AG04450 (cell line): ENCODE measurements at regions not wholly inside any gene's neighbourhood (a gene's known extent, or its start where the extent isn't known, plus 50 kb on each side); places are given as distances from the start of the nearest gene placed in this dataset.

ENCODE experiments used
- CTCF ChIA-PET: fragments of 300-600, 350-600 bp; formaldehyde crosslinking; extraction: SDS; loops from one replicate; lab custom pipeline; 2022; ENCODE audit warnings: antibody characterized with exemption, inconsistent platforms; lab: Charles Lee
- POLR2A ChIA-PET: fragments of 350-600 bp; formaldehyde crosslinking; extraction: SDS; loops from one replicate; lab custom pipeline; 2021; ENCODE audit warnings: antibody characterized with exemption, inconsistent platforms; lab: Yijun Ruan, JAX
- DNase-seq: peaks from one replicate; pipeline ENCODE4 v3.0.0-alpha.2; 2011; ENCODE audit warnings: low read depth, low spot score
- H3K27ac ChIP-seq: one replicate; pipeline ENCODE4 v1.5.1; 2012; ENCODE audit warnings: low read depth, low read length, control low read depth
- H3K27me3 ChIP-seq: one replicate; pipeline ENCODE4 v1.6.0; 2012; ENCODE audit warnings: low read length; ENCODE audit not compliant: control insufficient read depth, insufficient read depth
- H3K4me3 ChIP-seq: 2 replicates; pipeline ENCODE4 v1.5.1; 2011; ENCODE audit warnings: mild to moderate bottlenecking, low read depth, low read length, control low read depth
- H3K9me3 ChIP-seq: 2 replicates; pipeline ENCODE4 v1.5.1; 2012; ENCODE audit warnings: low read length; ENCODE audit not compliant: control insufficient read depth, insufficient read depth
- TF ChIP-seq, protein P1 (sequence below): IDR thresholded peaks from 2 replicates; pipeline ENCODE4 v1.5.1; 2011; ENCODE audit warnings: low read depth, low read length, control low read depth, inconsistent platforms

DNA sequence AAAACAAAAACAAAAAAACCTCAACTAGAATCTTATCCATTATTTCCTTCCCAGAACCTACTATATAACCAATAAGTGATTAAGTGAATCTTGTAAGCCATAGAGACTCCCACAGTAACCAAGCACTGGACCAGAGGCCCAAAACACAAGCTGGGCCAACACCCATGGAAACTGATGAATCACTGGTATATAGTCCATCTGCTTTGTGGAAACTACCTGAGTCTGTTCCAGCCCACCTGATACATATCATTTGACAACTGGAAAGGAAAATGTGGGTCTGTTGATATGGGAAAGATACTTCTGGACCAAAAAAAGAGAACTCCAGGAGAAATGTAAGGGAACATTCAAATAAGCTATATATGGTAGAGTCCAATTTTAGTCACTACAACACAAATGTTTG lies 252.8 kb downstream of the MREG start:
- TF ChIP-seq, protein P1, sequence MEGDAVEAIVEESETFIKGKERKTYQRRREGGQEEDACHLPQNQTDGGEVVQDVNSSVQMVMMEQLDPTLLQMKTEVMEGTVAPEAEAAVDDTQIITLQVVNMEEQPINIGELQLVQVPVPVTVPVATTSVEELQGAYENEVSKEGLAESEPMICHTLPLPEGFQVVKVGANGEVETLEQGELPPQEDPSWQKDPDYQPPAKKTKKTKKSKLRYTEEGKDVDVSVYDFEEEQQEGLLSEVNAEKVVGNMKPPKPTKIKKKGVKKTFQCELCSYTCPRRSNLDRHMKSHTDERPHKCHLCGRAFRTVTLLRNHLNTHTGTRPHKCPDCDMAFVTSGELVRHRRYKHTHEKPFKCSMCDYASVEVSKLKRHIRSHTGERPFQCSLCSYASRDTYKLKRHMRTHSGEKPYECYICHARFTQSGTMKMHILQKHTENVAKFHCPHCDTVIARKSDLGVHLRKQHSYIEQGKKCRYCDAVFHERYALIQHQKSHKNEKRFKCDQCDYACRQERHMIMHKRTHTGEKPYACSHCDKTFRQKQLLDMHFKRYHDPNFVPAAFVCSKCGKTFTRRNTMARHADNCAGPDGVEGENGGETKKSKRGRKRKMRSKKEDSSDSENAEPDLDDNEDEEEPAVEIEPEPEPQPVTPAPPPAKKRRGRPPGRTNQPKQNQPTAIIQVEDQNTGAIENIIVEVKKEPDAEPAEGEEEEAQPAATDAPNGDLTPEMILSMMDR = no peak
- POLR2A ChIA-PET = interaction anchor here (1.2 kb wide), 1 partner anchor 15 kb away, joined by 3 read pairs; no protein-coding TSS in a partner anchor
- no peak overlapping the region for H3K4me3 ChIP-seq

DNA sequence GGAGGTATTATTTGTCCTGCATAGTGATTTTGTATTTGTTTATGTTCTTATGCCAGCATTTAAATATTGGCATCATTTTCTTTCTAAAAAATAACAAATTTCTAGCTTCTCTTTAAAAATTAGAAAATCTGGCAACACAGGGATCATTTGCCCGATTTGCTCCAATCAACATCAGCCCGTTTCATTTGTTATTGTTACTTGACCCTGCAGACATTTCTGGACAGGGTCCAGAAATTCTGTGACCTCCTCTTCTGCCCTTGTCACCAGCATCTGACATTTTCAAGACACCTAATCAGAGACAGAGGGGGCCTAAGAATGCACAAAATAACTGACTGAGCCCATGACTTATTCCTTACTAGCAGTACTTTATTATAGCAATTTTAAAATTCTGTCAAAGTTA lies 253.3 kb downstream of the MREG start:
- DNase-seq = no peak
- POLR2A ChIA-PET = no interaction called here
- no peaks in the 10 kb centered on the region for H3K9me3 ChIP-seq
- H3K27me3 ChIP-seq = no peaks in the 10 kb centered on the region
- TF ChIP-seq, protein P1 = no peak
- no peak overlapping the region for H3K27ac ChIP-seq
- CTCF ChIA-PET = no interaction called here
- no peak overlapping the region for H3K4me3 ChIP-seq

More for the DNA sequence above, 252.8 kb downstream of the MREG start:
- CTCF ChIA-PET = no interaction called here
- H3K27me3 ChIP-seq = no peaks in the 10 kb centered on the region
- no peak overlapping the region for H3K27ac ChIP-seq
- DNase-seq = no peak
- H3K9me3 ChIP-seq = no peaks in the 10 kb centered on the region

DNA sequence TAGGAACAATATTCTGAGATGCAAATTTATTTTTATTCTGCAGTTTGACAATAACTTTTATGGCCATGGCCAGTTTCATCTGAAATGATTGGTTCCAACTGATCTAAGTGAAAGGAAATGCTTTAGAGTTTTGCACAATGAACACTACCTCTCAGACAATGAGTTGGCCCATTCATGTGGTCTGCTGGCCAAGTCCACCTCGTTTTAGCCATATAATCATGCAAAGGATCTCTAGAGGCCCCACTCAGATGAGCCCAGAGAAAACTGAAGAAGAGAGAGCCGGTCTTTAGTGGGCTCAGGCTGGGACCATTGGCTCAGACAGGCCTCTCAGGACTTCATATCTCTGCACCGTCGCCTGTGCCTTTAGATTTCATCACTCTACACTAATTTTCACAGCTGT lies 254.7 kb downstream of the MREG start:
- TF ChIP-seq, protein P1 = no peak
- Histone ChIP-seq H3K9me3 (no peaks in the 10 kb centered on the region), H3K4me3 (no peak overlapping the region), H3K27ac (no peak overlapping the region), H3K27me3 (no peaks in the 10 kb centered on the region)
- CTCF ChIA-PET = no interaction called here
- DNase-seq = no peak
- POLR2A ChIA-PET = no interaction called here

DNA sequence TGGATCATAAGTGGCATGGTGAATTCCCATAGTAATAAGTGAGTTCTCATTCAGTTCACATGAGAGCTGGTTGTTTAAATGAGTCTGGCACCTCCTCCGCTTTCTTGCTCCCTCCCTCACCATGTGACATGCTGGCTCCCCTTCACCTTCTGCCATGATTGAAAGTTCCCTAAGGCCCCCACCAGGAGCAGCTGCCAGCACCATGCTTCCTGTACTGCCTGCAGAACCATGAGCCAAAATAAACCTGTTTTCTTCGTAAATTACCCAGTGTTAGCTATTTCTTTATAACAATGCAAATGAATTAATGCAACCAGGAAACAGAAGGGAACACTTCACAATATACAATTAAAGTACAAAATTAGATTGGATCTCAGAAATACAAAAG lies 257.0 kb downstream of the MREG start:
- DNase-seq = no peak
- ChIA-PET CTCF (no interaction called here), POLR2A (no interaction called here)
- H3K9me3 ChIP-seq = no peaks in the 10 kb centered on the region
- no peaks in the 10 kb centered on the region for H3K27me3 ChIP-seq
- no peak overlapping the region for H3K27ac ChIP-seq
- TF ChIP-seq, protein P1 = no peak
- H3K4me3 ChIP-seq = no peak overlapping the region

DNA sequence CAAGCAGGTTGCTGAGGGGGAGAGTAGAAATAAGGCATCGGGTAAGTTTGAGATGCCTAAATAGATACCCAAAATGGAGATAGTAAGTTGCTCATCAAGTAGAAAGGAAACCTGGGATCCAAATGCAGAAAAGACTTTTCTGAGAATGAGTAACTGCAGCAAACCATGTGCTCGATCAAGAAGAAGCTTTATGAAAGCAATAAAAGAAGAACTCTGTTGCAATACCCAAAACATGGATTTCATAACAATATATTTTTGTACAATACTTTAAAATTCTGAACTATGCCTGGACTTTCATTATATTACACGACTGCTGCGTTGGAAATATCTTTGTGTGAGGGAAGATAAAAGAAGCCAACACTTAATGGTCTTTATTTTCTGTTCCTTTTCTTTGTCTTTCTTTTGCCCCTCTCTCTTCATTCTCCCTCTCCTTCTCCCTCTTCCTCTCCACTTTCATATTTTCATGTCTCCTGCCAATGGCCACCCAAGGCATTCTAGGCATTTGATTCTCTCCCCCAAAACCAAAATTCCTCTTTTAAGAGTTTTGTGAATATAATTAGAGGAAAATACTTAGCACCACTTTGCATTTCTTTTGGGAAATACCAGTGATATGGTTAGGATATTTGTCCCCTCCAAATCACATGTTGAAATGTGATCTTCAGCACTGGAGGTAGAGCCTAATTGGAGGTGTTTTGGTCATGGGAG lies 257.6 kb downstream of the MREG start:
- Histone ChIP-seq H3K9me3 (no peaks in the 10 kb centered on the region), H3K4me3 (no peak overlapping the region), H3K27ac (no peak overlapping the region), H3K27me3 (no peaks in the 10 kb centered on the region)
- no peak for DNase-seq
- TF ChIP-seq, protein P1 = no peak
- ChIA-PET CTCF (no interaction called here), POLR2A (no interaction called here)
